ENCODE measurements at regions not wholly inside any gene's neighbourhood (a gene's known extent, or its start where the extent isn't known, plus 50 kb on each side); places are given as distances from the start of the nearest gene placed in this dataset.

- no peaks in the 10 kb centered on the region for H3K27me3 ChIP-seq (ENCODE audit: control insufficient read depth, low read length)
- no peaks in the 10 kb centered on the region for H4K20me1 ChIP-seq (ENCODE audit: control insufficient read depth, insufficient read depth, low read depth, low read length)
- H3K79me2 ChIP-seq (ENCODE audit: control insufficient read depth, low read length): no peaks in the 10 kb centered on the region
- no peak overlapping the region for H3K27ac ChIP-seq (ENCODE audit: low read depth, low read length)
- H3K9me3 ChIP-seq (ENCODE audit: control insufficient read depth, insufficient read depth, low read length): no peaks in the 10 kb centered on the region
- no peaks in the 10 kb centered on the region for H3K36me3 ChIP-seq (ENCODE audit: control insufficient read depth, low read length)
- H3F3A ChIP-seq (ENCODE audit: control insufficient read depth, insufficient read depth): no peaks in the 10 kb centered on the region
- H3K4me3 ChIP-seq (ENCODE audit: low read length): no peak overlapping the region
- H3K4me1 ChIP-seq (ENCODE audit: control insufficient read depth, low read length): no peaks in the 10 kb centered on the region
- no peak overlapping the region for H3K4me2 ChIP-seq (ENCODE audit: low read length)
- TF ChIP-seq EZH2phosphoT487 (IDR thresholded peaks at IDR 0.05; ENCODE audit: borderline replicate concordance, low read length): no peak
- TF ChIP-seq CTCF (IDR thresholded peaks at IDR 0.05; ENCODE audit: low read depth, low read length, poor library complexity, severe bottlenecking): no peak
- no peaks in the 10 kb centered on the region for H3K9me2 ChIP-seq (replicated peaks; ENCODE audit: control insufficient read depth, low read length)
These were observed 346.7 kb downstream of the TRIML1 start for GRCh38 chr4:188485906-188486305.

GRCh38 chr4:188492886-188493285 lies 353.6 kb downstream of the TRIML1 start:
- no peaks in the 10 kb centered on the region for H3K79me2 ChIP-seq (ENCODE audit: control insufficient read depth, low read length)
- H3K27ac ChIP-seq (ENCODE audit: low read depth, low read length): no peak overlapping the region
- H3K9me3 ChIP-seq (ENCODE audit: control insufficient read depth, insufficient read depth, low read length): peaks cover 5% of the 10 kb centered on the region; the same call in 1 of the 2 replicates
- no peaks in the 10 kb centered on the region for H3K27me3 ChIP-seq (ENCODE audit: control insufficient read depth, low read length)
- H4K20me1 ChIP-seq (ENCODE audit: control insufficient read depth, insufficient read depth, low read depth, low read length): no peaks in the 10 kb centered on the region
- no peak for TF ChIP-seq EZH2phosphoT487 (IDR thresholded peaks at IDR 0.05; ENCODE audit: borderline replicate concordance, low read length)
- TF ChIP-seq CTCF (IDR thresholded peaks at IDR 0.05; ENCODE audit: low read depth, low read length, poor library complexity, severe bottlenecking): no peak
- H3K36me3 ChIP-seq (ENCODE audit: control insufficient read depth, low read length): no peaks in the 10 kb centered on the region
- H3K4me1 ChIP-seq (ENCODE audit: control insufficient read depth, low read length): no peaks in the 10 kb centered on the region
- H3K9me2 ChIP-seq (replicated peaks; ENCODE audit: control insufficient read depth, low read length): no peaks in the 10 kb centered on the region
- H3K4me3 ChIP-seq (ENCODE audit: low read length): no peak overlapping the region
- no peak overlapping the region for H3K4me2 ChIP-seq (ENCODE audit: low read length)
- H3F3A ChIP-seq (ENCODE audit: control insufficient read depth, insufficient read depth): no peaks in the 10 kb centered on the region

DNA sequence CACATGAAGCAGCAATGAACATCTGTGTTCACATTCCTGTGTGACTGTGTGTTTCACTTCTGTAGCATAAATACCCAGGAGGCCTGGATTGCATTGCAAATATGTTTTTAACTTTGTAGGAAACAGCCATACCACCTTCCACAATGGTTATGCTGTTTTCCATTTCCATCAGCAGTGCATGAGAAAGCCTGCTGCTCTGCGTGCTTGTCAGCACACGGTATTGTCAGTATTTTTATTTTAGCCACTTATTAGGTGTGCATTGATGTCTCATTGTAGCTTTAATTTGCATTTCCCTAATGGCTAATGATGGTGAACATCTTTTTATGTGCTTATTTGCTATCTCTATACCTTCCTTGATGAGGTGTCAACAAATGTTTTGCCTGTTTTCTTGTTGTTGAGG lies 355.9 kb downstream of the TRIML1 start:
- Histone ChIP-seq H3K4me3 (ENCODE audit: low read length) (no peak overlapping the region), H3K4me2 (ENCODE audit: low read length) (no peak overlapping the region), H3K9me2 (replicated peaks; ENCODE audit: control insufficient read depth, low read length) (no peaks in the 10 kb centered on the region), H3K27ac (ENCODE audit: low read depth, low read length) (no peak overlapping the region), H3K4me1 (ENCODE audit: control insufficient read depth, low read length) (no peaks in the 10 kb centered on the region), H3K36me3 (ENCODE audit: control insufficient read depth, low read length) (no peaks in the 10 kb centered on the region), H3K9me3 (ENCODE audit: control insufficient read depth, insufficient read depth, low read length) (peaks cover 5% of the 10 kb centered on the region; the same call in 1 of the 2 replicates), H3F3A (ENCODE audit: control insufficient read depth, insufficient read depth) (no peaks in the 10 kb centered on the region), H3K79me2 (ENCODE audit: control insufficient read depth, low read length) (no peaks in the 10 kb centered on the region), H4K20me1 (ENCODE audit: control insufficient read depth, insufficient read depth, low read depth, low read length) (no peaks in the 10 kb centered on the region), H3K27me3 (ENCODE audit: control insufficient read depth, low read length) (no peaks in the 10 kb centered on the region)
- no peak for TF ChIP-seq CTCF (IDR thresholded peaks at IDR 0.05; ENCODE audit: low read depth, low read length, poor library complexity, severe bottlenecking)
- no peak for TF ChIP-seq EZH2phosphoT487 (IDR thresholded peaks at IDR 0.05; ENCODE audit: borderline replicate concordance, low read length)

GRCh38 chr4:188511431-188511830 lies 372.2 kb downstream of the TRIML1 start:
- no peaks in the 10 kb centered on the region for H4K20me1 ChIP-seq (ENCODE audit: control insufficient read depth, insufficient read depth, low read depth, low read length)
- H3K36me3 ChIP-seq (ENCODE audit: control insufficient read depth, low read length): no peaks in the 10 kb centered on the region
- H3K4me1 ChIP-seq (ENCODE audit: control insufficient read depth, low read length): no peaks in the 10 kb centered on the region
- no peak for TF ChIP-seq EZH2phosphoT487 (IDR thresholded peaks at IDR 0.05; ENCODE audit: borderline replicate concordance, low read length)
- no peak for TF ChIP-seq CTCF (IDR thresholded peaks at IDR 0.05; ENCODE audit: low read depth, low read length, poor library complexity, severe bottlenecking)
- no peaks in the 10 kb centered on the region for H3K79me2 ChIP-seq (ENCODE audit: control insufficient read depth, low read length)
- no peaks in the 10 kb centered on the region; the same call in 1 of the 2 replicates for H3K9me3 ChIP-seq (ENCODE audit: control insufficient read depth, insufficient read depth, low read length)
- H3K27me3 ChIP-seq (ENCODE audit: control insufficient read depth, low read length): no peaks in the 10 kb centered on the region
- H3K4me3 ChIP-seq (ENCODE audit: low read length): no peak overlapping the region
- no peaks in the 10 kb centered on the region for H3K9me2 ChIP-seq (replicated peaks; ENCODE audit: control insufficient read depth, low read length)
- no peak overlapping the region for H3K4me2 ChIP-seq (ENCODE audit: low read length)
- no peaks in the 10 kb centered on the region for H3F3A ChIP-seq (ENCODE audit: control insufficient read depth, insufficient read depth)
- no peak overlapping the region for H3K27ac ChIP-seq (ENCODE audit: low read depth, low read length)

Measured in DOHH2 (cell line).